22Rv1 (cell line): ENCODE measurements at regions not wholly inside any gene's neighbourhood (a gene's known extent, or its start where the extent isn't known, plus 50 kb on each side); places are given as distances from the start of the nearest gene placed in this dataset.

Experiments used
- ZFX ChIP-seq: fragments of 450-650 bp; IDR thresholded peaks from 2 replicates; pipeline ENCODE4 v1.6.1; 2017; ENCODE audit warnings: antibody characterized with exemption, borderline replicate concordance
- TF ChIP-seq, protein P1 (sequence below): fragments of 450-650 bp; IDR thresholded peaks from 2 replicates; pipeline ENCODE4 v1.5.1; 2017; ENCODE audit warnings: mild to moderate bottlenecking

GRCh38 chr2:58441643-58442042 lies 200.5 kb upstream of the FANCL start:
- TF ChIP-seq, protein P1, sequence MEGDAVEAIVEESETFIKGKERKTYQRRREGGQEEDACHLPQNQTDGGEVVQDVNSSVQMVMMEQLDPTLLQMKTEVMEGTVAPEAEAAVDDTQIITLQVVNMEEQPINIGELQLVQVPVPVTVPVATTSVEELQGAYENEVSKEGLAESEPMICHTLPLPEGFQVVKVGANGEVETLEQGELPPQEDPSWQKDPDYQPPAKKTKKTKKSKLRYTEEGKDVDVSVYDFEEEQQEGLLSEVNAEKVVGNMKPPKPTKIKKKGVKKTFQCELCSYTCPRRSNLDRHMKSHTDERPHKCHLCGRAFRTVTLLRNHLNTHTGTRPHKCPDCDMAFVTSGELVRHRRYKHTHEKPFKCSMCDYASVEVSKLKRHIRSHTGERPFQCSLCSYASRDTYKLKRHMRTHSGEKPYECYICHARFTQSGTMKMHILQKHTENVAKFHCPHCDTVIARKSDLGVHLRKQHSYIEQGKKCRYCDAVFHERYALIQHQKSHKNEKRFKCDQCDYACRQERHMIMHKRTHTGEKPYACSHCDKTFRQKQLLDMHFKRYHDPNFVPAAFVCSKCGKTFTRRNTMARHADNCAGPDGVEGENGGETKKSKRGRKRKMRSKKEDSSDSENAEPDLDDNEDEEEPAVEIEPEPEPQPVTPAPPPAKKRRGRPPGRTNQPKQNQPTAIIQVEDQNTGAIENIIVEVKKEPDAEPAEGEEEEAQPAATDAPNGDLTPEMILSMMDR: no peak
- no peak for TF ChIP-seq ZFX
